Activated naive CD8-positive, alpha-beta T cell treated with anti-CD3 and anti-CD28 coated beads for 36 hours (primary cell): ENCODE measurements at regions not wholly inside any gene's neighbourhood (a gene's known extent, or its start where the extent isn't known, plus 50 kb on each side); places are given as distances from the start of the nearest gene placed in this dataset.
"Not testable (repeated sequence)": the region's sequence is repeated elsewhere in the genome, so short reads cannot be mapped to it uniquely, and the experiment has no call there.

ENCODE experiments used
- DNase-seq: peaks from one replicate; pipeline ENCODE4 v3.0.0; 2021
- H3K27ac Mint-ChIP-seq: one replicate; pipeline ENCODE4 v1.8.0; 2022; ENCODE audit warnings: mild to moderate bottlenecking, moderate library complexity, mixed read lengths
- H3K27me3 Mint-ChIP-seq: one replicate; pipeline ENCODE4 v1.8.0; 2022; ENCODE audit warnings: mild to moderate bottlenecking, mixed read lengths
- H3K36me3 Mint-ChIP-seq: one replicate; pipeline ENCODE4 v1.8.0; 2021; ENCODE audit warnings: mild to moderate bottlenecking, mixed read lengths
- H3K4me1 Mint-ChIP-seq: one replicate; pipeline ENCODE4 v1.8.0; 2021; ENCODE audit warnings: mixed read lengths
- H3K4me3 Mint-ChIP-seq: one replicate; pipeline ENCODE4 v1.8.0; 2022; ENCODE audit warnings: mild to moderate bottlenecking, moderate library complexity, mixed read lengths
- H3K9me3 Mint-ChIP-seq: one replicate; pipeline ENCODE4 v1.8.0; 2022; ENCODE audit warnings: mixed read lengths

DNA sequence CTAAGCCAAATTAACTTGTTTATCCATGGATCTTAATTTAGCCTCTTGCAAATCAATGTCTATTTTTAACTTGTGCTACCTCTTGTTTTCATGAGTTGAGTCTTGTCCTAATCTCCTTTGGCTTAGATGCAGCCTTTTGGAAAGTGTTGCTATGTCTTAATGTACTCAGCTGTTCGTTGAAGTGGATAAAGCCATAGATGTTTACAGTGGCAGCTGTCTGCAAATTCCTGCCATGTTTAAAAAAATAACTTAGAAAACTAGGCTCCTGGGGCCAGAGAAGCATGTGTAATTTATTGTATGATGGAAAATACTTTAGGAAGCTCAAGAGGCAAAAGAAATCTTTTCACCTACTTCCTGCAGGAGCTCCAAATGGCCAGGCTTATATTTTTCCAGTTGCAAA, 253.1 kb upstream of the RHOBTB1 start:
- Mint-ChIP-seq H3K36me3 (no peaks in the 10 kb centered on the region), H3K4me1 (no peaks in the 10 kb centered on the region), H3K27ac (no peak overlapping the region), H3K4me3 (no peak overlapping the region), H3K9me3 (no peaks in the 10 kb centered on the region), H3K27me3 (no peaks in the 10 kb centered on the region)
- DNase-seq = no peak

DNA sequence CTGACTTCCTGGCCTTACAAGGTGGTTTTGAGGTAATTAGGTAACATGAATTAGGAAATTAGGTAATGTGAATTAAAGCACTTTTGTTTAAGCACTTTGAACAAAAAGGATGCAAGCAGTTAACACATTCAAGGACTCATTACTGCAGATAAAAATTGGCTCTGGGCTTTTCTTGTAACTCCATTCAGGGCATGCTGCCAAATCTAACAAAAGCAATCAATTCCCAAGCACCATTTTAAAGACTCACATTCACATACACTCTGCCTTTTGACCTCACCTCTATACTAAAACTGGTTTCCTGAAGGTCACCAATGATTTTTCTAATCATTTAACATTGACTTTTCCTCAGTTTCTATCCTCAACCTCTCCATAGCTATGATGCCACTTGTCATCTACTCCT, 251.2 kb upstream of the RHOBTB1 start:
- no peak overlapping the region for H3K27ac Mint-ChIP-seq
- H3K4me3 Mint-ChIP-seq = no peak overlapping the region
- H3K4me1 Mint-ChIP-seq = no peaks in the 10 kb centered on the region
- H3K27me3 Mint-ChIP-seq = peaks cover 4% of the 10 kb centered on the region
- no peak for DNase-seq
- H3K36me3 Mint-ChIP-seq = no peaks in the 10 kb centered on the region
- H3K9me3 Mint-ChIP-seq = no peaks in the 10 kb centered on the region

DNA sequence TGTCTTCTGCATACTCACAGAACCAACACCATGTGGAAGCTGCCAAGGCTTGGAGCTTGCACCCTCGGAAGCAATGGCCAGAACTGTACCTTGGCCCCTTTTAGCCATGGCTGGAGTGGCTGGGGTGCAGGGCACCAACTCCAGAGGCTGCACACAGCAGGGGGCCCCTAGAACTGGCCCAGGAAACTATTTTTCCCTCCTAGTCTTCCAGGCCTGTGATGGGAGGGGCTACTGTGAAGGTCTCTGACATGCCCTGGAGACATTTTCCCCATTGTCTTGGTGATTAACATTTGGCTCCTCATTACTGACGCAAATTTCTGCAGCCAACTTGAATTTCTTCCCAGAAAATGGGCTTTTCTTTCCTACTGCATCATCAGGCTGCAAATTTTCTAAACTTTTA, 248.6 kb upstream of the RHOBTB1 start:
- H3K27me3 Mint-ChIP-seq, H3K27ac Mint-ChIP-seq, H3K9me3 Mint-ChIP-seq, H3K36me3 Mint-ChIP-seq, H3K4me1 Mint-ChIP-seq, DNase-seq, H3K4me3 Mint-ChIP-seq: not testable (repeated sequence)

DNA sequence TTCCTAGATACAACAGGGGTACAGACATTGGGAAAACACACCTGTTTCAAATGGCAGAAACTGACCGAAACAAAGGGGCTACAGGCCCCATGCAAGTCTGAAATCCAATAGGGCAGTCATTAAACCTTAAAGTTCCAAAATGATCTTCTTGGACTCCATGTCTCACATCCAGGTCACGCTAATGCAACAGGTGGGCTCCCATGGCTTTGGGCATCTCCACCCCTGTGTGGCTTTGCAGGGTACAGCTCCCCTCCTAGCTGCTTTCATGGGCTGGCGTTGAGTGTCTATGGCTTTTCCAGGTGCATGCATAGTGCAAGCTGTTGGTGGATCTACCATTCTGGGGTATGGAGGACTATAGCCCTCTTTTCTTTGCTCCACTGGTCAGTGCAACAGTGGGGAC, 248.1 kb upstream of the RHOBTB1 start:
- Mint-ChIP-seq H3K27me3 (peaks cover 4% of the 10 kb centered on the region), H3K9me3 (no peaks in the 10 kb centered on the region), H3K27ac (no peak overlapping the region), H3K36me3 (no peaks in the 10 kb centered on the region), H3K4me3 (no peak overlapping the region), H3K4me1 (no peaks in the 10 kb centered on the region)
- DNase-seq = no peak

DNA sequence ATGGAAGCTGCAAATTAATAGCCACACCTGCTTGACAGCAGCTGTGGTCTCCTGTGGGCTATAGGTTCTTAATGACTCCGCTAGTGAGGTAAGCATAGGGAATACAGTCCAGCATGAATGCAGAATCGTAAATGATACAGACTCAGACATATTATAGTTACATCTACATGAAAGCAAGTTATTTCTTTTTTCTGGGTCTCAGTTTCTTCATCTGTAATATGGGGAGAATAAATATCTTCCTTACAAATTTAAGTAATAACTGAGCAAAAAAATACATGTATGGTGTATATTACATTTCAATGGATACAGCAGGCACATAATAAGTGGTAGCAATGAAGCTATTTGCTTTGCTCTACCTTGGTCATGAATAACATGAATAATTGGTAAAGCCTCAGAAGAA, 245.9 kb upstream of the RHOBTB1 start:
- Mint-ChIP-seq H3K36me3 (no peaks in the 10 kb centered on the region), H3K27ac (no peak overlapping the region), H3K9me3 (no peaks in the 10 kb centered on the region), H3K27me3 (peaks cover 4% of the 10 kb centered on the region), H3K4me3 (no peak overlapping the region), H3K4me1 (no peaks in the 10 kb centered on the region)
- DNase-seq = no peak

DNA sequence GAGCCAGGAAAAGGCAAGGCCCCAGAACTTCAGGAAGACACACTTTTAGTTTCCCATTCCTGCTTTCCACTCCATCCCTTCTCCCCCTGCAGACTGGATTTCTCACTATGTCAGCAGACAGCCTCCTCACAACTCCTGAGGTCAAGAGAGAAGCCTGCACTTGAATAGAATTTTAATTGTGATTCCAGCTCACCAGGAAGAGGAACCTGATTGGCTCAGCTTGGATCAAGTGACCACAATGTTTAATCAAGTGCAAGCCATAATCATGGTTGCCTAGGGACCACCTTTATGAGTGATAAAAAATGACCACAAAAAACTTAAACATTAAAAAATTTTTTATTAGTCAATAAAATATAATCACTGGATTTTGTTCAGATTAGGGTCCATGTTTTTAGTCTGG, 244.7 kb upstream of the RHOBTB1 start:
- H3K9me3 Mint-ChIP-seq = no peaks in the 10 kb centered on the region
- H3K4me3 Mint-ChIP-seq = no peak overlapping the region
- no peaks in the 10 kb centered on the region for H3K4me1 Mint-ChIP-seq
- no peak overlapping the region for H3K27ac Mint-ChIP-seq
- no peak for DNase-seq
- peaks cover 4% of the 10 kb centered on the region for H3K27me3 Mint-ChIP-seq
- no peaks in the 10 kb centered on the region for H3K36me3 Mint-ChIP-seq

DNA sequence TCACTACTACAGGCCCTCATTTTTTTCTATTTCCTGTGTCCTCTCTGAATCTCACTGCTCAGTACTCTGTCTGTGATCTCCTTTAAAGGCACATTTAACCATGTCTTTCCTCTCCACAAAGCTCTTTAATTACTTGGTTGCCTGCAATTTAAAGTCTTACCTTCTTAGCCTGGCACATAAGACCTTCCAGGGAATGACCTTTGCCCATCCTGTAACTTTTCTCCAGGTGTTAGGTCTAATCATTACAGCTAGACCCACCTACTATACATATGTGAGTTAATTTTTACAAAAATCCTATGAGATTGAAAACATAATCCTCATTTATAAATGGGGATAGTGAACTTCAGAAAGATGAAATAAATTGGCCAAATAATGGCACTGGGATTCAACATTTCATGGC, 244.1 kb upstream of the RHOBTB1 start:
- Mint-ChIP-seq H3K36me3 (no peaks in the 10 kb centered on the region), H3K4me3 (no peak overlapping the region), H3K27me3 (peaks cover 4% of the 10 kb centered on the region), H3K9me3 (no peaks in the 10 kb centered on the region), H3K4me1 (no peaks in the 10 kb centered on the region), H3K27ac (no peak overlapping the region)
- DNase-seq = no peak

DNA sequence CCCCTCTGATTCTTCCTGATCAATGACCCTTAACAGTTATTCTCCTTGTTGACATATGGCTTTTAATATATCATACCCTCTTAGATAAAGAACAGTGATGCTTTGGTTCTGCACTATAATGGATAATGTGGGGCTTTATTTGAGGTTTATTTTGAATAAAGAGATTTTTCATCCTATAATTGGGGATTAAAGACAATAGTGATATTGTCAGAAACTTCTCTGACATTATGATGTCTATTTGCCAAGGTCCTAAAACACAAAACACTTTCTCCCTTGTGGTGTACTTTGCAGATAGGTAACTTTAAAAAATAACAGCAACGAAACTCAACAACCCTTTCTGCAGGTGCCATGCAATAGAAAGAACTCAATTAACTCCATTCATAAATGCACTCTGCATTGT, 243.6 kb upstream of the RHOBTB1 start:
- H3K4me3 Mint-ChIP-seq = no peak overlapping the region
- DNase-seq = no peak
- no peaks in the 10 kb centered on the region for H3K9me3 Mint-ChIP-seq
- no peaks in the 10 kb centered on the region for H3K4me1 Mint-ChIP-seq
- H3K27ac Mint-ChIP-seq = no peak overlapping the region
- H3K27me3 Mint-ChIP-seq = peaks cover 4% of the 10 kb centered on the region
- H3K36me3 Mint-ChIP-seq = no peaks in the 10 kb centered on the region

DNA sequence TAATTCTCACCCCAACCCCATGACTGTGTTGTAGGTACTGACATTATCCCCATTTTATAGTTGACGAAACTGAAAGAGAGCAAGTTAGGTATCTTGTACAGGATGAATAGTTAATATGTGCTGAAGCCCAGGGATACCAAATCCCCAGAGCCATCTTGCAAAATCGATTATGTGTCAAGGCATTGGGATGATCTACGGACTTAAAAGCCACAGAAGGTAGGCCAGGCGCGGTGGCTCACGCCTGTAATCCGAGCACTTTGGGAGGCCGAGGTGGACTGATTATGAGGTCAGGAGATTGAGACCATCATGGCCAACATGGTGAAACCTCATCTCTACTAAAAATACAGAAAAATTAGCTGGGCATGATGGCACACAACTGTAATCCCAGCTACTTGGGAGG, 242.4 kb upstream of the RHOBTB1 start:
- Mint-ChIP-seq H3K27me3 (peaks cover 4% of the 10 kb centered on the region), H3K9me3 (no peaks in the 10 kb centered on the region), H3K4me1 (no peaks in the 10 kb centered on the region), H3K36me3 (no peaks in the 10 kb centered on the region), H3K27ac (no peak overlapping the region), H3K4me3 (no peak overlapping the region)
- DNase-seq = no peak

DNA sequence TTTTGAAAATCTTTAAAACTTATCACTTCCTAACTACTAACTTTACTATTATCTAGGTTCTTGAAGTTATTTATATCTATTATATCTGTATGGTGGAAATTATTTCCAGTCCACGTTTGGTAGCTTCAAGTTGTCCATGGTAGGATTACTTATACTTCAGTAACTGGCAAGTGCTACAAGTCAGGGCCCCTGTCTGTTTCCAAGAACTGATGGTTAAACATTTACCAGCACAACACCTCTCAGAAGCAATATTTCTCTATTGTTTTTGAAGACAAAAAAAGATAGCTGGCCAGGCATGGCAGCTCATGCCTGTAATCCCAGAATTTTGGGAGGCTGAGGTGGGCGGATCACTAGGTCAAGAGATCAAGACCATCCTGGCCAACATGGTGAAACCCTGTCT, 240.4 kb upstream of the RHOBTB1 start:
- H3K4me3 Mint-ChIP-seq = no peak overlapping the region
- no peaks in the 10 kb centered on the region for H3K9me3 Mint-ChIP-seq

DNA sequence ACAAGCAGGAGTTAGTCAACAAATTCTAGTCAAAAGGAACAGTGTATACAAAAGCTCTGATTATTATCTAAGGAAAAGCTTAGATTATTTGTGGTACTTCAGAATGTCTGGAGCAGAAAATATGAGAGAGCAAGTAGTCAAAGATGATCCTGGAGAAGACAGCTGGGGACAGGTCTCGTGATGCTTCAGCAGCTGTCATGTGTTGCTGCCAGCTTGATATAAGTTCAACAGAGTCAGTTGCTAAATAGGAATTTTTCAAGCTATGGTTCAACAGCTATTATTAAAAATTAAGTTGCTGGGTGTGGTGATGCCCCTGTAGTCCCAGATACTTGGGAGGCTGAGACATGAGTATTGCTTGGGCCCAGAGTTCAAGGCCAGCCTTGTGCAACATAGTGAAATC, 240.0 kb upstream of the RHOBTB1 start:
- no peak for DNase-seq
- H3K4me3 Mint-ChIP-seq = no peak overlapping the region
- H3K27me3 Mint-ChIP-seq = peaks cover 3% of the 10 kb centered on the region
- H3K9me3 Mint-ChIP-seq = no peaks in the 10 kb centered on the region
- no peaks in the 10 kb centered on the region for H3K36me3 Mint-ChIP-seq
- H3K4me1 Mint-ChIP-seq = no peaks in the 10 kb centered on the region
- no peak overlapping the region for H3K27ac Mint-ChIP-seq

More for the DNA sequence above, 240.4 kb upstream of the RHOBTB1 start:
- peaks cover 3% of the 10 kb centered on the region for H3K27me3 Mint-ChIP-seq
- no peaks in the 10 kb centered on the region for H3K4me1 Mint-ChIP-seq
- no peak for DNase-seq
- H3K27ac Mint-ChIP-seq = no peak overlapping the region
- no peaks in the 10 kb centered on the region for H3K36me3 Mint-ChIP-seq

DNA sequence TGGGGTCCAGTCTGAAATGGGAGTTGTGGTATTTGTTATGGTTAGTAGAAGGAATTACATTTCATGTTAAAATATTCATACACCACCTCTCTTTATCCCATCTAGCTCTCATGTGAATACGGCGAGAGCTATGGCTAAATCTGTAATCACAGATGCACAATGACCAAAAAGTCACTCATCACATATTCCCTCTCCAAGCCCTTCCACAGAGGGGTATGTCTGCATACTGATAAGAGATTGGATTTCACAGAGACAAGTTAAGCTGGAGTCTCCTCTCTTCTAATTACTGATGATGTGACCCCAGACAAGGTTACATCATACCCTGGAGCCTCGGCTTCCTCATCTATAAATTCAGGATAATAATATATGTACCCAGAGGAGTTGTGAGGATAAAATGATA, 237.8 kb upstream of the RHOBTB1 start:
- DNase-seq = no peak
- H3K36me3 Mint-ChIP-seq = no peaks in the 10 kb centered on the region
- no peaks in the 10 kb centered on the region for H3K4me1 Mint-ChIP-seq
- no peak overlapping the region for H3K27ac Mint-ChIP-seq
- no peaks in the 10 kb centered on the region for H3K9me3 Mint-ChIP-seq
- H3K4me3 Mint-ChIP-seq = no peak overlapping the region
- peaks cover 3% of the 10 kb centered on the region for H3K27me3 Mint-ChIP-seq

DNA sequence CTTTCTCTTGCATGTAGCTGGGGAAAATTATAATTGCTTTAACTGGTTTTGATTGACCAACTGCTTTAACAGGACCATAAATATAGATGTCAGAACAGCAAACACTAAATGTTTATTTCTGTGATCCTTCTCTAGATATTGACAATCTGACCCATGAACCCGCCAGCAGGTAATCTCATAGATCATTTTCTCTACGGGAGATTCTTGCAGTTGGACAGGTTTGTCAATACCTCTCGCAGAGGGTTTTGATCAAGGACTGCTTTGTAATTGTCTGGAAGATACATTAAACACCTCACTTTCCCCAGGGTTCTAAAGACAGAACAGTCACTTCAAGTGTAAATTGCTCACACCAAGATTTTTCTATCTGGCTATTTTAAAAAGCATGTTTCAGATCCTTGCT, 235.8 kb upstream of the RHOBTB1 start:
- H3K9me3 Mint-ChIP-seq = no peaks in the 10 kb centered on the region
- no peaks in the 10 kb centered on the region for H3K4me1 Mint-ChIP-seq
- H3K27ac Mint-ChIP-seq = no peak overlapping the region
- H3K27me3 Mint-ChIP-seq = peaks cover 3% of the 10 kb centered on the region
- no peak overlapping the region for H3K4me3 Mint-ChIP-seq
- H3K36me3 Mint-ChIP-seq = no peaks in the 10 kb centered on the region
- no peak for DNase-seq

DNA sequence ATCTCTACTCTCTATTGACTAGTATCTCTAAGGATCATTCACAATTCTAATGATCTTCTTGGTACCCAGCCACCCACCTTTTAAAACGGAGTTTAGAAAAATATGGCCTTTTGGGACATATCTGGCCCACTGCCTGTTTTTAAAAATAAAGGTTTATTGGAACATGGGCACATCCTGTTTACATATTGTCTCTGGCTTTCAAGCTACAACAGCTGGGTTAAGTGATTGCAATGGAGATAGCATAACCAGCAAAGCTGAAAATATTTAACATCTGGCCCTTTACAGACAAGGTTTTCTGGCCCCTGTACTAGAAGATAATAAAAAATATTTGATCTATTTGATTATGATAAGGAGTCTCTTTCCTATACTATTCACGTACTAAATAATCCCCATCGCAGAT, 232.4 kb upstream of the RHOBTB1 start:
- Mint-ChIP-seq H3K4me1 (no peaks in the 10 kb centered on the region), H3K27ac (no peak overlapping the region)
- no peak for DNase-seq

DNA sequence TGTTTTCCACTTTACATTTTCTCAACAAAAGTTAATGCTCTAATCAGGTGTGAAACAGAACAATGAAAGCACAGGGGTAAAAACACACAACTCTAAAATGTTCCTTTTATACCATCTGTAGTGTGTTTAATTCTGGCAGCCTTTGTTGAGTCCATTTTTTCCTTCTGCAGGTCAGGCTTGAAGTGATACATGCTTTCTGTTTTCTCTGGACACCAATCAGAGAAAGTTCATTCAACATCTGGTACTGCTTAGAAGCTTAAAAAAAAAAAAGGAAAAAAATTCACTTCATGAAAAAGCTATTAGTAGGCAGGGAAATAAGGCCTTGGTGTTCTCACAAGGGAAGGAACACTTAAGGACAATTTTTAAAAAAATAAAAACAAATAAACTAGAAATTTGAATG, 231.3 kb upstream of the RHOBTB1 start:
- Mint-ChIP-seq H3K27ac (no peak overlapping the region), H3K27me3 (peaks cover 8% of the 10 kb centered on the region), H3K36me3 (no peaks in the 10 kb centered on the region), H3K4me3 (no peak overlapping the region), H3K9me3 (no peaks in the 10 kb centered on the region), H3K4me1 (no peaks in the 10 kb centered on the region)
- no peak for DNase-seq

More for the DNA sequence above, 232.4 kb upstream of the RHOBTB1 start:
- no peaks in the 10 kb centered on the region for H3K36me3 Mint-ChIP-seq
- no peaks in the 10 kb centered on the region for H3K9me3 Mint-ChIP-seq
- H3K27me3 Mint-ChIP-seq = peaks cover 4% of the 10 kb centered on the region
- no peak overlapping the region for H3K4me3 Mint-ChIP-seq

DNA sequence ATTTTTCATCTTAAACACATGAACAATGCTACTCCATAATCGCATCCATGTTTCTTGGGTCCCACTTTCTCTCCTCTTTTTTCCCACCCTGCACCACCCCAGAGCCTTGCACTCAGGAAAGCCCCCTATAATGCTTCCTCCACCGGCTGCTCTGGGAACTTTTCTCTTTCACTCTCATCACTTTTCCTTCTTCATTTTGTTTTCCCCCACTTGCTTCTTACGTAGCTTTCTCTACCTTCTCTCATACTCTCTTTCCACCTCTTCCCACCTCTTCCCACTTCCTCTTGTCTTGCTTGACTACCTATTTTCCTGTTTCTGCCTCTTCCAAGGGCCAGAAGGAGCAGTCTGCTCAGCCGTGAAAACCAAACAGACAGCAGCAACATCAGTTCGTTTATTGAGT, 229.5 kb upstream of the RHOBTB1 start:
- no peaks in the 10 kb centered on the region for H3K4me1 Mint-ChIP-seq

More for the DNA sequence above, 229.5 kb upstream of the RHOBTB1 start:
- no peak for DNase-seq
- Mint-ChIP-seq H3K27ac (no peak overlapping the region), H3K27me3 (peaks cover 6% of the 10 kb centered on the region), H3K9me3 (peaks cover 1% of the 10 kb centered on the region), H3K36me3 (no peaks in the 10 kb centered on the region), H3K4me3 (no peak overlapping the region)
